Globus pallidus (tissue), 1 donor: ENCODE measurements at regions not wholly inside any gene's neighbourhood (a gene's known extent, or its start where the extent isn't known, plus 50 kb on each side); places are given as distances from the start of the nearest gene placed in this dataset.
A peak's percentile ranks its signal among the peaks of the same experiment; 100 is the strongest.
"Not testable (repeated sequence)": the region's sequence is repeated elsewhere in the genome, so short reads cannot be mapped to it uniquely, and the experiment has no call there.

Experiments used
- DNase-seq: peaks from one replicate; pipeline ENCODE4 v3.0.0-alpha.2; 2015; ENCODE audit warnings: low spot score

GRCh38 chr6:150496629-150497028 is 103.1 kb upstream of the PLEKHG1 start:
- DNase-seq, result no peak

GRCh38 chr6:150499882-150500312 is 99.8 kb upstream of the PLEKHG1 start:
- no peak for DNase-seq

- not testable (repeated sequence) for DNase-seq
Measured at GRCh38 chr6:150500568-150500967, 99.1 kb upstream of the PLEKHG1 start.

GRCh38 chr6:150503041-150503440 is 96.6 kb upstream of the PLEKHG1 start:
- no peak for DNase-seq

- DNase-seq, result no peak
Measured at GRCh38 chr6:150503586-150504339, 95.9 kb upstream of the PLEKHG1 start.

GRCh38 chr6:150507361-150507760 is 92.3 kb upstream of the PLEKHG1 start:
- DNase-seq, result not testable (repeated sequence)

GRCh38 chr6:150510576-150510975 is 89.1 kb upstream of the PLEKHG1 start:
- no peak for DNase-seq

- no peak for DNase-seq
Measured at GRCh38 chr6:150511313-150511712, 88.4 kb upstream of the PLEKHG1 start.

- DNase-seq, result no peak
Measured at GRCh38 chr6:150514806-150515380, 84.8 kb upstream of the PLEKHG1 start.

- DNase-seq, result no peak
Measured at GRCh38 chr6:150516199-150516598, 83.5 kb upstream of the PLEKHG1 start.

GRCh38 chr6:150517175-150517574 is 82.5 kb upstream of the PLEKHG1 start:
- DNase-seq, result no peak

- DNase-seq, result no peak
Measured at GRCh38 chr6:150521482-150521881, 78.2 kb upstream of the PLEKHG1 start.

GRCh38 chr6:150523216-150523615 is 76.5 kb upstream of the PLEKHG1 start:
- DNase-seq, result not testable (repeated sequence)

GRCh38 chr6:150525300-150525699 is 74.4 kb upstream of the PLEKHG1 start:
- no peak for DNase-seq

- no peak for DNase-seq
Measured at GRCh38 chr6:150527100-150527499, 72.6 kb upstream of the PLEKHG1 start.

- no peak for DNase-seq
Measured at GRCh38 chr6:150528648-150529285, 70.9 kb upstream of the PLEKHG1 start.

- no peak for DNase-seq
Measured at GRCh38 chr6:150529646-150530045, 70.0 kb upstream of the PLEKHG1 start.

GRCh38 chr6:150531957-150532356 is 67.7 kb upstream of the PLEKHG1 start:
- DNase-seq, result no peak

GRCh38 chr6:150534553-150534952 is 65.1 kb upstream of the PLEKHG1 start:
- DNase-seq, result no peak

GRCh38 chr6:150535151-150535804 is 64.4 kb upstream of the PLEKHG1 start:
- DNase-seq, result no peak

- DNase-seq, result no peak
Measured at GRCh38 chr6:150535818-150536220, 63.9 kb upstream of the PLEKHG1 start.

GRCh38 chr6:150536835-150537234 is 62.9 kb upstream of the PLEKHG1 start:
- DNase-seq, result no peak

- peak; percentile 64 for DNase-seq
Measured at GRCh38 chr6:150537491-150537890, 62.2 kb upstream of the PLEKHG1 start.
